Cerebellar cortex (tissue), 1 donor: ENCODE measurements at regions not wholly inside any gene's neighbourhood (a gene's known extent, or its start where the extent isn't known, plus 50 kb on each side); places are given as distances from the start of the nearest gene placed in this dataset.

Source experiments
- DNase-seq: peaks from one replicate; pipeline ENCODE4 v3.0.0-alpha.2; 2015; ENCODE audit warnings: low spot score

DNA sequence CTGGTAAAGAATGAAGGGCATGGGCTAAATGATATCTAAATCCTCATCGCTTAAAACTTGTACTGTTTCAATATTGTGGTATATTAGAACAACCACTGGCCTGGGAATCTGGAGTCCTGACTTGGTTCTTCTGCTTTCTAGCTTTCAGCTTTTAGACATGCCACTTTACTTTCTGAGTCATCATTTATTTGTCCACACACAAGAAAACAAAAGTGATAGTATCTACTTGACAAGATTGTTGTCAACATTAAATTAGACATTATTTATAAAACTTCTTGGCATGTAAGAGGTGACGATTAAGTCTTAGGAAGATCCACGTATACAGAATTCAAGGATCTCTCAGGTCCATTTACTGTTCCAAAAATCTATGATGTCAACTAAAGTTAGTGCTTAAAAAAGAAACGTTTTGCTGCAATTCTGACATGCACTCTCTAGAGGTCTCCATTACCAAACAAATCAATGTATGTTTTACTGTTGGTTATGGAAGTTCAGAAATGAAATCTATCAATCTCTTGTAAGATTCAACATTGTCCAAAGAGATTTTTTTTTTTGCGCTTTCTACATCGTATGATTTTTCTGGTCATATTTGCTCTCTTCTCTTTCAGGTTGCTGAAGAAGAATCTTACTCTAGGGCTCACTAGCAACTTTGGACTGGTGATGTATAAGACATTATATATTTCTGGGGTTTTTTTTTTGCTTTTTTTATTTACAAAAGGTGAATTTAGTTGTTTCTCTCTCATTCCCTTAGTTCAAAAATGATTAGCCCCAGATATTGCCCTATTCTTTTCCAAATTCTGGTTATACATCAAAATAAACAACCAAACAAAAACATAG is 53.6 kb upstream of the DYNC1I1 start:
- peak; percentile 36 for DNase-seq

DNA sequence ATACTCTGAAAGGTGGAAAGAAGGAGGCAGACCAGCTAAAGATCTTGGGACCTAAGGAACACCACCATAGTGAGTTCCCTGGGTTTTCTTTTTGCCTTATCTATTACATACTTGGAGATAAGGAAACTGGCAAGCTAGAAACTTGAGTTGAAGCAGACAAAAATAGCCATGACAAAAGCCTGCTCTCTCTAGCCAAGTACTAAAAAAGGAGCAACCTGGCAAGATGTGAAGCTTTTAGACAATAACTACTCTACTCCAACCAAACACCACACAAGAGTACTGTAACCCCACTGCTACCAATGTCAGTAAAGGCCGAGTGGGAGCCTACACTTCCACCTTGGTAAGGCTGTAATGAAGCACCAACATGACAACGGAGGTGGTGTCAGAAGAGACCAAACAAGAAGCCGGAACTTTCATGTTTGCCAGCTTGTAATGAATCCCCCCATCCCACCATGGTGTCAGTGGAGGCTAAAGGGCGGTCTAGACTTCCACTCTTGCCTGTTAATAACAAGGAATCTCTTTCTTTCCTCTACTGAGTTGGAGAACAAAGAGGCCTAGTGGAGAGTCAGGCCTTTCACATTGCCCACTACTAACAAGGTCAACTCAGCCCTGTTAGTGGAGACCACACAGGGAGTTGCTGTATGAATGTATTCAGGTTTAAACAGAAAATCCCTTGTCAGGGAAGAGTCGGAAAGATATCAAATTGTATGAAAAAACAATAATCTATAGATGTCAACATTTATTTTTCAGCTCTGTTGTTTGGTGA is 55.8 kb upstream of the DYNC1I1 start:
- DNase-seq, result no peak

DNA sequence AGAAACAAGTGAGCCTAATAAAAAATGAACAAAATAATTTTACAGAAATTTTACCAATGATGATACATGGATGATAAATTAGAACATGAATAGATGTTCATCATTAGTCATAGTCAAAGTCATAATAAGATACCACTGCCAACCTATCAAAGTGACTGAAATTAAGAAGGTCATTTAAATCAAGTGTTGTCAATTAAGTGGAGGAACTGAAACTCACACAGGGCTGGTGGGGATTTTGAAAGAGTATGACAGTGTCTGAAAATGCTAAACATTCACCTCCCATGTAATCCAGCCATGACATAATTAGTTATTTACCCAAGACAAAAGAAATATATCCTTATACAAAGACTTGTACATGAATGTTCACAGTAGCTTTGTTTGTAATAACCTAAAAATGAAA is 57.1 kb upstream of the DYNC1I1 start:
- no peak for DNase-seq

DNA sequence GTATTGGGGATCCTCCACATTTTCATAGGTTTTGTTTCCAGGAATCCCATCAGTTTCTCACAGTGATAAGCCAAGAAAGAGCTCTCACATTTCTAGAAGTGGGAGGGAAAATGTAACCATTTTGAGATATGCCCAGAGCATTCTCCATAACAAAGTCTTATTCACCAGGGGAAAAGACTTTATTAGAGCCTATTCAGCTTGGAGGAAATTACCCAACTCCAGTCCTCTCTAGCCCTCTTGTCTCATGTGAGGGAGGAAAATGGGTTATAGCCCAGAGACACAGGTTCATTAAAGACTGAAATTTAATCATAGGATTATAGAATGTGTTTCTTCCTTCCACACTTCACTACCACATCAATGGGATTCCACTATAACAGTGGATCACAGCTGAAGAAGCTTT is 61.6 kb upstream of the DYNC1I1 start:
- DNase-seq, result no peak

- no peak for DNase-seq
These were observed 71.4 kb upstream of the DYNC1I1 start for GRCh38 chr7:95700917-95701316.

DNA sequence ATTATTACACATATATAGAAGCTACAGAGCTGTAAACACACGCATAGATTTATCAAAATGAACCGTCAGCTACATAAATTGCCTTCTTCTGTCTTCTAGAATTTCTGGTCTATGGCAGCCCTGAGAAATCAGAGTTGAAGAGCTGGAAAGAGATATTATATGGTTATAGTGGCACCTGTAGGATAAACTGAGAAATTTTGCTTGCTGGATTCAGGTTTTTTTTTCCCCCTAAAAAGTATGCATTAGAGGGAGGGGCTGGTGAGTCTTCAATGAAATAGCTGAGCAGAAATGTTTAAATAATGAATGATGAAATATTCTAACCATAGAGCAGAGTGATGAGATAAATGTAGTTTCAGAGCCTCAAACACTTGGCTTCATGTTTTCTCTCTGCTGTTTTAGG is 78.0 kb upstream of the DYNC1I1 start:
- no peak for DNase-seq

DNA sequence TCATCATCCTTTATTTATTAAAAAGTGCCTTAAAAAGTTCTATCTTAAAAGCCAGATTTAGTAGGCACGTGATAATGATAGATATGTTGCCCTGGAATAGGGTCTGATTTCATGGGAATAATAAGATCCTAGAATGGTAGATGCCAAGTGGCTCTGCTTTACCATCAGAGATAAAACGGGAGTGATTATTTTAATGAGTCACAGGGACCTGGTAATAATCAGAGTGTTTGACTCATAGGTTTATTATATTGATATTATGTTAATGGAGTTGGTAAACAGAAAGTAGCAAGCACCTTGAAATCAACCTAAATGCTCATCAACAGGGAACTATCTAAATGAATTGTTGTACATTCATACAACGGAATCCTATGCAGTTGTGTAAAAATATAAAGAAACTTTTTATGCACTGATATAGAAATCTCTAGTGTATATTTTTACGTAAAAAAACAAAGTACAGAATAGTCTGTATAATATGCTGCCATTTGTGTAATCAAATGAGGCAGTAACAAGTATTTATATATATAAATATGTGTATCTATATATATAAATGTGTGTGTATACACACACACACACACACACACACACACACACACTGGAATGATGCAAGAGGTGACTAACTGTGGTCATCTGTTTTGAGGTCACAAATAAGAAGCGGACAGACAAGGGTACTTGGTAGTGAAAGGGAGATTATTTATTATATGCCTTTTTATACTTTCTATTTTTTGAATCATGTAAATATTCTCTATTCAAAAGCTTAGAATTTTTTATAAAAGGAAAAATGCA is 78.6 kb upstream of the DYNC1I1 start:
- no peak for DNase-seq

- DNase-seq, result no peak
These were observed 80.9 kb upstream of the DYNC1I1 start for GRCh38 chr7:95691464-95691863.

DNA sequence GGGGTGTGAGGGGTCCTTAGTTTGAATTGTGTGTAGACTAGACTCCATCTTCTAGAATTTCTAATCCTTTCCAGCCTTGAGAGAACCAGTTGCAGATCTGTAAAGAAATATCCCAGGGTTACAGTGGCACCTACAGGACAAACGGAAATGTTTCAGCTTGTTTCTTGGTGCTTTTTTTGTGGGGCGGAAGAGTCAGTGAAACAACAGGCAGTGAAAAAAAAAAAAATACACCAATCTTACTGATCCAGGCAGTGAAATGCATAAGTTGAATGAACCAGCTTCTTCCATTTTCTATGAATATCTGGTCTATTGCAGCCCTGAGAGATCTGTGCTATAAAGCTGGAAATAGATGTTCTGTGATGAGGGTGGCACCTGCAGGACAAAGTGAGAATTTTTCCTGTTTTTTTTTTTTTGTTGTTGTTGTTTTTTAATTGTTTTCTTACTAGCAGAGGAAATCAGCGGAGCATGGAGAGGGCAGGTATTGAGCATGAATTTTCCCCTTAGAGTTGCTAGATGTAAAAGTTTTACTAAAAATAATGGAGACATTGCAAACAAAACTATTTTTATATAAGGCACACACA is 81.9 kb upstream of the DYNC1I1 start:
- DNase-seq, result peak; percentile 71

DNA sequence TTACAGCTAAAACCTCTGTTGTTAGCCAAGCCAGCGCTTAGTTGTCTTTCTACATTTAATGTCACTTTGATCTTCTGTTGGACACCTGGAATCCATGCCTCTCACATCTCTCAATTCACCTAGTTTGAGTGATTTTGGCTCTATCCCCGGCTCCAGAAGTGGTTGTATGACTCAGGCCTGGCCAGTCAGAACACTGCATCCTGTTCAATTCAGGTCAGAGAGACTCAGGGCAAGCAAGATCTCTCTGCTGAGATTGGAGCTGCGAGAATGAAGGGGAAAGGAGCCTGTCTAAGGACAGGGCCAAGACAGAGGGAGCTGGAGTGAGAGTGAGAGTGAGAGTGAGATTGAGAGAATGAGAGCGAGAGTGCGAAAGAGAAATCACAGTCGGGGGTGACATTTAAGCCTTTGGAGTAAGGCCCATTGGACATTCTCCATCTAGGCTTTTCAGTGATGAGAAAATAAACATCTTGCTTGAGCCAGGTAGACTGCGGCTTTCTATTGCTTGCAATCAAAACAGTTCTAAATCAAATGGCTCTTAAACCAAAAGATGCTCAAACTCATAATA is 83.3 kb upstream of the DYNC1I1 start:
- peak; percentile 77 for DNase-seq

GRCh38 chr7:95687759-95688343 is 84.5 kb upstream of the DYNC1I1 start:
- peak; percentile 22 for DNase-seq

- DNase-seq, result peak; percentile 39
These were observed 86.2 kb upstream of the DYNC1I1 start for GRCh38 chr7:95686109-95686508.

DNA sequence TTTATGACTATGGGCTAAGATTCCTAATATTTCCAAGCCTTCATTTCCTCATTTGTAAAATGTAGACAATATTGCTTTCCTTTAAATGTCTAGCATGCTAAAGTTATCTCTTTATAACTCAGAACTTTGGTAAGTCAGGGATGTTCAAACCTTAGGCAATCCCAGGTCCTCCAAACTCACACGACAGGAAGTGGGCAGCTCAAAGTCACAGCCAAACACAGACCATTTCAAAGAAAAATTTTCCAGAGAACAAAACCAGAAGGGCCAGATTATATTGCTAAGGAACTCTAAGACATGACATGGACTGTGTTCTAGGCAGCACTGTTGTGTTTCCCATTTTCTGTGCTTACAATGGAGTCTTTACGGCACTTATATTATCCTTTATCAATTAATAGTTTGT is 87.8 kb upstream of the DYNC1I1 start:
- no peak for DNase-seq

- DNase-seq, result peak; percentile 13
These were observed 87.7 kb upstream of the PDK4 start for GRCh38 chr7:95684037-95684436.

DNA sequence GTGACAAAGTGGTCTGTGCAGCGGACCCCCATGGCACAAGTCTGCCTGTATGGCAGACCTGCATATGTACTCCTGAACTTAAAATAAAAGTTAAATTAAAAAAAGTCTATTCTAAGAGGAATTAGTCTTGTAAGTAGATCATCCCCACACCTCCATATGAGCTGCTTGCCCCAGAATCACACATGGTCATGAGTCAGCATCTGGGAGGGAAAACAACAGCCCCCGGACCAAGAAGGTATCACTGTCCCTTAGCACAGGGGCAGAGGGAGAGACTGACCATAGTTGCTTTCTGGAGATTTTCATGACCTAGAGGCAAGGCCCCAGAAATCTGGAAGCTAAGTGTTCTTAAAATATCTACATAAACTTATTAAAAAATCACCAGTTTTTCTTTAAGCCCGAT is 86.6 kb upstream of the PDK4 start:
- no peak for DNase-seq

DNA sequence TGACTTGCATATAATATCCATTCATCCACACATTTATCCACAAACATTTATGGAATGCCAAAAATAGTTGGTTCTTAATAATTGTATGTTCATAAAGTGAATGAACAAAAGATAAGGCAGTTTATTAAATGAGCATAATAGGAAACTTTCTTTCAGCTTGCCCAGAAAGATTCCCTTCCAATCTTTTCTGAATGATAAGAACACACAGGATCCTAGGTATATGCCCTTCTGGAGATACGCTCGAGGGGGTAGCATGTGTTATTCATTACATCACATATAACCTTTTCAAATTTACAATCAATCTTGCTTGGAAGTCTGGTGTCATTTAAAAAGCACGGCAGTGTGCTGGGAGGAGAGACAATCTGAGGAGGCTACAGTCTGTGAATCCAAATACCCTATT is 80.4 kb upstream of the PDK4 start:
- no peak for DNase-seq

DNA sequence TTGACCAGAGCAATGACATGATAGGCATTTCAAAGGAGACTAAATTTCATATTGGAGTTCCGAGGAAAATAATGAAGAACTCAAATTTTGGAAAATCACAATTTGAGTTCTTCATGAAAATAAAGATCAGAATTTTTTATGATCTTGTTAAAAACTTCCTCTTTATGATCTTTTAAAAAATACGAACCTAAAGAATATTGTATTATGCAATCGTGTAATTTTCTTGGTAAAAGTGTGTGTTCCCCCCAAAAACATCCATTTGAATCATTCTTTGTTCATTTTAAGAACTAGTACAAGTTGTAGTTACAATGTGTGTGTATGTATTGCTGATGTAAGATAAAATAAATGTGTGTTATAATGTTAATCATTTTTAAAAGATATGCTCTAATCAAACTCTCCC is 79.3 kb upstream of the PDK4 start:
- no peak for DNase-seq

DNA sequence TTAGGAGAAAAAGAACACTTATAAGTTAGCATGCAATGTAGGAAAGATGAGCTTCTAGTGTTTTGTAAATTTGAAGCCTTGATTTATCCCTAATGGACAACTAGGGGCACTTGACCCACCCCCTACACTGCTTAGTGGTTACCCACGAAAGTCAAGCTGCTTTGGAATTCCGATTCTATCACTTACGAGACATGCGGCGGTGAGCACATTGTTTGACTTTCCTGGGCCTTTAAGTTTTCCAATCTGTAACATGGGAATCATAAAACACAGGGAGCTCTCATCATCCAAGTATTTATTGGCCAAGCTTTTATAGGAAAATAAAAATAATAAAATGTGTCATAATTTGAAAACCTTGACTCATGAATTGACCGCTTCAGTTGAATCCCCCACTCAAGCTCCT is 78.7 kb upstream of the PDK4 start:
- no peak for DNase-seq

DNA sequence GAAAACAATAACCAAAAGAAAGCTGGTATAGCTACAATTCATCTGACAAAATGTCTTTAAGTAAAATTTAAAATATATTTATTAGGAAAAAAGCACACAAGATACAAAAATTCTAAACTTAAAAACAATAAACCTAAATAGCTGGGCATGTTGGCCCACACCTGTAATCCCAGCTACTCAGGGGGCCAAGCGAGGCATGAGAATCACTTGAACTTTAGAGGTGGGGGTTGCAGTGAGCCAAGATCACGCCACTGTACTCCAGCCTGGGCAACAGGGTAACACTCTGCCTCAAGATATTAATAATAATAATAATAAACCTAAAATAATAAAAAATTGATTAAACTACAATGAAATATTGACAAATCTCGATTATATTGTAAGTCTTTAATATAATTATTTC is 77.8 kb upstream of the PDK4 start:
- DNase-seq, result no peak

DNA sequence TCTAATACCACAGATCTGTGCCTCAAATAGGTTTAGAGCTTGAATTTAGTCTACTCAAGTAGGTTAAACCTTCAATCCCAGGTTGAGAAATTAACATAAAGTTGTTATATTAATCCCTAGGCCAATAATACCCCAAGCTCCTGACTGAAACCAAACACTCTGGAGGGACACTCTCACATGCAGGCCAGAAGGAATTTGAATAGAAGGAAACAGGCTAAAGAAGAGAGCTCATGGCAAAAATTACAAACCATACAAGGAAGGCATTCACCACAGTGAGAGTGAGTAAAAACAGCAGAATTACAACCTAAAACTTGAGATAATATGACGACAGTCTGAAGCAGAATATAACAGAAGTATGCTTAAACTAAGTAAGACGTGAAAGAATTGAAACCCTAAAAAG is 76.1 kb upstream of the PDK4 start:
- DNase-seq, result no peak

GRCh38 chr7:95669513-95669912 is 73.2 kb upstream of the PDK4 start:
- no peak for DNase-seq
